ENCODE measurements at regions not wholly inside any gene's neighbourhood (a gene's known extent, or its start where the extent isn't known, plus 50 kb on each side); places are given as distances from the start of the nearest gene placed in this dataset.

- DNase-seq (ENCODE audit: low read depth) = no peak
- no peak overlapping the region for H3K4me3 ChIP-seq (ENCODE audit: low read length)
- TF ChIP-seq CTCF (conservative IDR thresholded peaks at IDR 0.05; ENCODE audit: low read length) = no peak
Measured at GRCh38 chr4:41452484-41453225, 85.3 kb upstream of the LIMCH1 start.

DNA sequence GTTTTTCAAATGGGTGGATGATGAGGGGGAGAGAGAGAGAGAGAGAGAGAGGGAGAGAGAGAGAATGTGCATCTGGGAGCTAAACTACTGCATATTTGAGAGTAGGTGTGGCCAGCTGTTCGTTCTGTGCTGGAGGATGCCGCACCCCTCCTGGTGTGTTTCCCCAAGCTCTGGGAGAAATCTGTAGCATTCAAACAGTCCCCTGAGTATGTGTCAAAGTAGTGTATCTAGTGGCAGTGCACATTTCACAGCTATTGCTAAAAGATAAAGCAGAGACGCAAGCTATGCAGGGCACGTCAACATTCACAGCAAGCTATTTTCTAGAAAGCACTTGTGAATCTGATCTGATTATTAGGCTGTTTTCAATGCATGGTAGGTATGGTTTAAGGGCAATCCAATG, 83.5 kb upstream of the LIMCH1 start:
- no peak for DNase-seq (ENCODE audit: low read depth)
- TF ChIP-seq CTCF (conservative IDR thresholded peaks at IDR 0.05; ENCODE audit: low read length) = no peak
- no peak overlapping the region for H3K4me3 ChIP-seq (ENCODE audit: low read length)

GRCh38 chr4:41455206-41455605, 82.8 kb upstream of the LIMCH1 start:
- no peak for DNase-seq (ENCODE audit: low read depth)
- H3K4me3 ChIP-seq (ENCODE audit: low read length) = no peak overlapping the region
- no peak for TF ChIP-seq CTCF (conservative IDR thresholded peaks at IDR 0.05; ENCODE audit: low read length)

GRCh38 chr4:41456559-41457101, 81.3 kb upstream of the LIMCH1 start:
- no peak overlapping the region for H3K4me3 ChIP-seq (ENCODE audit: low read length)
- DNase-seq (ENCODE audit: low read depth) = no peak
- no peak for TF ChIP-seq CTCF (conservative IDR thresholded peaks at IDR 0.05; ENCODE audit: low read length)

GRCh38 chr4:41458689-41459088, 79.3 kb upstream of the LIMCH1 start:
- no peak for TF ChIP-seq CTCF (conservative IDR thresholded peaks at IDR 0.05; ENCODE audit: low read length)
- no peak for DNase-seq (ENCODE audit: low read depth)
- no peak overlapping the region for H3K4me3 ChIP-seq (ENCODE audit: low read length)

DNA sequence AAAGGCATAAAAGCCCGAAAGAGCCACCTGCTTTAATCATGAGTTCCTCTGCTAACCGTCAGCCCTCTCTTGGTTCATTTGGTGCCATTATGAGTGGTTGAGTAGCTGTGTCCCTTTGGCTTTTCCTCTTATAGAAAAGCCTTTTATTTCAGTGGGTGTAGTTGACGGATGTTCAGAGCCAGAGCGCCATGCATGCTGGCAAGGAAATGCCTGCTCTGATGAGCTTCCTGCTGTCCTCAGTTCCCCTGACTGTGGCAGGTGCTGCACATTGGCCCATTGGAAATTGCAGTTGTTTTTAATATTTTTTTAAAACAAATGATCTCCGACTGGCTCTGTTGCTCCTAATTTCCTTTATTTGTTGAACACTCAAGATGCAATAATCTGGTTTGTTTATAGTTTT, 77.3 kb upstream of the LIMCH1 start:
- TF ChIP-seq CTCF (conservative IDR thresholded peaks at IDR 0.05; ENCODE audit: low read length) = no peak
- H3K4me3 ChIP-seq (ENCODE audit: low read length) = no peak overlapping the region
- DNase-seq (ENCODE audit: low read depth) = no peak

DNA sequence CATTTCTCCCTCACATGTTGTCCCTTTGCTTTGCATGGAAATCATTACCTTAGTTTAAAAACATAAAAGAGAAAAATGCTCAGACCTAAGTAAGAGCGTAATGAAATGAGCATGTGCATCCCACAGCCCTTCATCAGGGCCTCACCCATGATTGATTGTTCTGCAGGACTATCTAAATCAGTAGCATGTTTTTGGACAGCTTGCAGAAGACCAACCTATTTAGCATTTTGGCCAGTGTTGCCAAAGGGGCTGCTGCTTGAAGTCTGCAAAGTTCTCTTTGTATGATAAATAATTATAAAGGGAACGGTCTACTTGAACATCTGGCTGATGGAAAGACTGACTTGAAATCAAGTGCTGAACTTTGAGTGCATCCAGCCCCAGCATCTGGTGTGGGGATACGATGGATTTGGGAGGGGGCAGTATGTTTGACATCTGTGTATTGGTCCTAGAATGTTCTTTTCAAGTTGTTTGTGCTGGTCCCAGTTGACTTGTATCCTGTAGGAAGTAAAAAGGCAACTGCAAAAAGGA, 76.1 kb upstream of the LIMCH1 start:
- DNase-seq (ENCODE audit: low read depth) = no peak
- TF ChIP-seq CTCF (conservative IDR thresholded peaks at IDR 0.05; ENCODE audit: low read length) = no peak
- no peak overlapping the region for H3K4me3 ChIP-seq (ENCODE audit: low read length)
